Breast epithelium (tissue), 3 donors: ENCODE measurements at regions not wholly inside any gene's neighbourhood (a gene's known extent, or its start where the extent isn't known, plus 50 kb on each side); places are given as distances from the start of the nearest gene placed in this dataset.

Experiments
- CTCF ChIP-seq, 3 donors: fragments of 450-650 bp; IDR thresholded peaks; one replicate each; pipeline ENCODE4 v1.5.1; 2016 to 2017; ENCODE audit warnings: antibody characterized with exemption in 3 of 3, mild to moderate bottlenecking in 3 of 3, moderate library complexity in 3 of 3
- POLR2A ChIP-seq: fragments of 450-650 bp; IDR thresholded peaks from one replicate; pipeline ENCODE4 v1.6.1; 2016; ENCODE audit warnings: antibody characterized with exemption, mild to moderate bottlenecking, moderate library complexity
- POLR2AphosphoS5 ChIP-seq, 3 donors: sonication (generic); formaldehyde crosslinking; IDR thresholded peaks; one replicate each; pipeline ENCODE4 v1.6.1; 2017; ENCODE audit warnings: antibody characterized with exemption in 3 of 3

- TF ChIP-seq CTCF (IDR thresholded peaks at IDR 0.05) (no peak), POLR2AphosphoS5 (IDR thresholded peaks at IDR 0.05) (no peak), POLR2A (no peak)
These were observed 339.9 kb downstream of the CXCL12 start for GRCh38 chr10:44045020-44045419.
